Activated naive CD8-positive, alpha-beta T cell treated with anti-CD3 and anti-CD28 coated beads for 36 hours (primary cell): ENCODE measurements at regions not wholly inside any gene's neighbourhood (a gene's known extent, or its start where the extent isn't known, plus 50 kb on each side); places are given as distances from the start of the nearest gene placed in this dataset.

Experiments used
- DNase-seq: peaks from one replicate; pipeline ENCODE4 v3.0.0; 2021
- H3K27ac Mint-ChIP-seq: one replicate; pipeline ENCODE4 v1.8.0; 2022; ENCODE audit warnings: mild to moderate bottlenecking, moderate library complexity, mixed read lengths
- H3K27me3 Mint-ChIP-seq: one replicate; pipeline ENCODE4 v1.8.0; 2022; ENCODE audit warnings: mild to moderate bottlenecking, mixed read lengths
- H3K36me3 Mint-ChIP-seq: one replicate; pipeline ENCODE4 v1.8.0; 2021; ENCODE audit warnings: mild to moderate bottlenecking, mixed read lengths
- H3K4me1 Mint-ChIP-seq: one replicate; pipeline ENCODE4 v1.8.0; 2021; ENCODE audit warnings: mixed read lengths
- H3K4me3 Mint-ChIP-seq: one replicate; pipeline ENCODE4 v1.8.0; 2022; ENCODE audit warnings: mild to moderate bottlenecking, moderate library complexity, mixed read lengths
- H3K9me3 Mint-ChIP-seq: one replicate; pipeline ENCODE4 v1.8.0; 2022; ENCODE audit warnings: mixed read lengths

DNA sequence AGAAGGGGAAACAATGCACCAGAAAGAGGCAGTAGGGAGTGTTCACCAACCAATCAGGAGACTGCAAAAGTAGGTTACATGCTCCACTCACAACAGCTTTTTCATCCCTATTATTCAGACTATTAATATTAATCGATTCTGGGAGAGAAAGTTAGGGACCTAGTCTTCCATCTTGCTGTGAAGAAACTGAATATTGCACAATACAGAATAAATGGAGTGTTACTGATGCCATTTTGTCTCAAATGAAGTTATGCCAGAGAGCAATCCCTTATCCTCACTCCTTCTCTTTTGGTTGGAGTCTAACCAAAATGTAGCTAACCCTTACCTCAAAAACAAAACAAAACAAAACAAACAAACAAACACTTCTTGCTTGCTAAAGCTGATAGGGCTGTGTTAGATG is 1120.9 kb upstream of the GYPC start:
- Mint-ChIP-seq H3K4me1 (no peaks in the 10 kb centered on the region), H3K27me3 (no peaks in the 10 kb centered on the region), H3K36me3 (no peaks in the 10 kb centered on the region), H3K9me3 (peaks cover 1% of the 10 kb centered on the region), H3K27ac (no peak overlapping the region), H3K4me3 (no peak overlapping the region)
- no peak for DNase-seq

DNA sequence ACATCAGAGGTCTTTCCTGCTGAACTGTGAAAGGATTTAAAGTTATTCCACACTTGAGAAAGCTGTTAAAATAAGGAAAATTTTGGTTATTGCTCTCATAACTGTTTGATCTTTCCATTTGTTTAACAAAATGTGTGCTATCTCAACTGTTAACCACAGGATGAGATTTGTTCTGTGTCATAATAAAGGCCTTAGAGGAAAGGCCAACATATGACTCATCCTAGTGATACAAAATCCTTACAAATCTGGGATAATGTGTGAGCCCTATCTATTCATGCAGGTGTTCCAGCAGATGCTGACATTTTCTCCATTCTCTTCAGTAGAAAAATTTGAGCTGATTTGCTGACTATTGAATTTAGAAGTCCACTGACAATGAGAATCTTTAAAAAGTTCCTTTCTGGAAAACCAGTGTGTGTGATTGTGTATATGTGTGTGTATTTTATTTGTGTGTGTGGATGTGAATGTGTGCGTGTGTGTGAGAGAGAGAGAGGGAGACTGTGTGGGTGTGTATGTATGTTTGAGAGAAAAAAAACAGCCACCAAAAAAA is 1111.9 kb upstream of the GYPC start:
- DNase-seq: no peak
- no peaks in the 10 kb centered on the region for H3K36me3 Mint-ChIP-seq
- H3K4me1 Mint-ChIP-seq: no peaks in the 10 kb centered on the region
- no peaks in the 10 kb centered on the region for H3K27me3 Mint-ChIP-seq
- no peak overlapping the region for H3K4me3 Mint-ChIP-seq
- peaks cover 2% of the 10 kb centered on the region for H3K9me3 Mint-ChIP-seq
- no peak overlapping the region for H3K27ac Mint-ChIP-seq

DNA sequence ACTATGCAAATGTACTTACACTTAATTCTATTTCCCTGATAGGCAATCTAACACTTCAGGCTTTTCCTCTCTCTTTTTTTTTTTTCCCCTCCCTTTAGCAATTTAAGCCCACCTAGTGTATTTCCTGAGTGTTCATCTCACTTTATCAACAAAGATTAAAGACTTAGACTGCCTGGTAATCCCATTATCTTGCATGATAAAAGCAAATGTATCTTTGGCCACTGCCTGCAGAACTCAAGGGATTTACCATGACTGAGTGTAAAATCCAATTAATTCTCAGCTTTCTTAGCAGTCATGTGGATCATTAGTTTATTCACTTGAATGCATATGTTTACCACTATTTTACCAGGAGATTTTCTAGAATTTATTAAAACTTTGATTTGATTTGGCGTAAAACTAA is 1102.2 kb upstream of the GYPC start:
- H3K4me1 Mint-ChIP-seq: no peaks in the 10 kb centered on the region

DNA sequence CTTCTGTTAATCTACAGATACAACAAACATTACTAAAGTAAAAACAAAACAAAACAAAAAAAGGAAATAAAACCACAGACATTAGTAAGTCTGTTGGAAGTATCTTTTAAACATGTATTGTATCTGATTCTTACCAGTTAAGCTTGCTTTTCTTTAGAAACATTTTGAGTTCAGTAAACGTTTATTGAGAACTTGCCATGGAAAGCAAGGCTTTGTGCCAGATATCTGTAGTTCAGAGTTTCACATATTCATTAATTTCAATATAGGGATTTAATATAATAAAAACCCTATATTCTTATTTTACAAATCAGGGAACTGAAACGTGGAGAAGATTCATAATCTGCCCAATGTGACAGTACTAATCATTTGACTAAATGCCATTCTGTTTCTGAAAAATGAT is 1101.0 kb upstream of the GYPC start:
- no peaks in the 10 kb centered on the region for H3K4me1 Mint-ChIP-seq
- no peak for DNase-seq
- no peak overlapping the region for H3K4me3 Mint-ChIP-seq
- H3K27ac Mint-ChIP-seq: no peak overlapping the region
- no peaks in the 10 kb centered on the region for H3K36me3 Mint-ChIP-seq
- H3K9me3 Mint-ChIP-seq: peaks cover 3% of the 10 kb centered on the region
- no peaks in the 10 kb centered on the region for H3K27me3 Mint-ChIP-seq

More for the DNA sequence above, 1102.2 kb upstream of the GYPC start:
- no peak overlapping the region for H3K27ac Mint-ChIP-seq
- H3K27me3 Mint-ChIP-seq: no peaks in the 10 kb centered on the region
- H3K4me3 Mint-ChIP-seq: no peak overlapping the region
- DNase-seq: no peak
- peaks cover 3% of the 10 kb centered on the region for H3K9me3 Mint-ChIP-seq
- H3K36me3 Mint-ChIP-seq: no peaks in the 10 kb centered on the region

DNA sequence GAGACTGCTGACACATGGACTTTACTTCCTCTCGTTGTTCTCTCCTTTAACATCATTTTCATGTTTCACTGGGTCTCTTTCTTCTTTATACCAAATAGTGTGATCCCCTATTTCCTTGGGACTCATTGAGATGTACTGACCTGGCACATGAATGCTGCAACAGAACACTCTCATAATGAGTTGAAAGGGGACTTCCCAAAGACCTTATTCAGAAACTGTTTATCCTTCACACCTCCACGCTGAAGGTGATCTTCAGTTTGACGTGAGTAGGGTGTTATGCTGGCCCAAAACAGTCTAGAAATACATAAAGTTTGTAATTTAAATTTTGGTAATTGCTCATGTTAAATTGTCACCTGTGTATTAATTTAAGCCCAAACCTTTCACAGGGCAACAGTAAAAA is 1096.8 kb upstream of the GYPC start:
- Mint-ChIP-seq H3K4me3 (no peak overlapping the region), H3K36me3 (no peaks in the 10 kb centered on the region), H3K27me3 (no peaks in the 10 kb centered on the region), H3K4me1 (no peaks in the 10 kb centered on the region), H3K27ac (no peak overlapping the region), H3K9me3 (peaks cover 3% of the 10 kb centered on the region)
- DNase-seq: no peak

DNA sequence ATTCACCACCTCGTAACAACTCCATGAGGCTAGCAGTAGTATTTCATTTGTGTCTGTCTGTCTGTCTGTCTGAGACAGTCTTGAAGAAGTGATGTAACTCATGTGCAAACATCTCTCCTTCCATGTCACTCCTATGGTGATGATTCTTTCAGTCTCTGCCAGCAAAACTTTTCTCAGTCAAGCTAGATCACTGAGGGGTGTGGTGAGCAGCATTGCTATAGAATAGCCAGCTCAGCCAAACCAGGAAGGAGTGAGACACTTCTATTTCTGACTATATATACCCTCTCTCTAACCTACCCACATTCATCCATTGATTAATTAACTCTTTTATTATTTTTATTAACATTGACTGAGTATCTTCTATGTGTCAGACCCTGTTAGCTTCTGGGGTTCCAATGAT is 1095.1 kb upstream of the GYPC start:
- peaks cover 3% of the 10 kb centered on the region for H3K9me3 Mint-ChIP-seq
- no peak overlapping the region for H3K27ac Mint-ChIP-seq
- H3K27me3 Mint-ChIP-seq: no peaks in the 10 kb centered on the region
- H3K4me1 Mint-ChIP-seq: no peaks in the 10 kb centered on the region
- no peak for DNase-seq
- no peaks in the 10 kb centered on the region for H3K36me3 Mint-ChIP-seq
- H3K4me3 Mint-ChIP-seq: no peak overlapping the region

DNA sequence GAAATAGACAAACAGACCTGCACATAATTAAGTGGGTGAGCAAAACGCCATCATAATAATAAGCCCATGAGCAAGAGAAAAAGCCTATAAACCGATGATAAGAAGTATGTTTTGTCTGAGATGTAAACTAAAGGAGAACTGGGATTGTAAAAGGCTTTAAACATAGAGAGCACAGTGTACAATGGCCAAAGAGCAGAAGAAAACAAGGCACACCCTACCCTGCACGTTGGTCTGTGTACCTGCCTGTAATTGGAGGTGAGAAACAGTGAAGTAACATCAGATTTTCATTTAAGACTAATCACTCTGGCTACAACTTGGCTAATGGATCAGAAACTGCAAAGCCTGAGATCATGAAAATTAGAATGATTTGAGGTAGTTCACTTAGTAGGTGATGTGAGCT is 1094.7 kb upstream of the GYPC start:
- no peaks in the 10 kb centered on the region for H3K4me1 Mint-ChIP-seq
- no peaks in the 10 kb centered on the region for H3K27me3 Mint-ChIP-seq
- no peak overlapping the region for H3K27ac Mint-ChIP-seq
- peaks cover 5% of the 10 kb centered on the region for H3K9me3 Mint-ChIP-seq
- H3K4me3 Mint-ChIP-seq: no peak overlapping the region
- no peaks in the 10 kb centered on the region for H3K36me3 Mint-ChIP-seq
- DNase-seq: no peak

DNA sequence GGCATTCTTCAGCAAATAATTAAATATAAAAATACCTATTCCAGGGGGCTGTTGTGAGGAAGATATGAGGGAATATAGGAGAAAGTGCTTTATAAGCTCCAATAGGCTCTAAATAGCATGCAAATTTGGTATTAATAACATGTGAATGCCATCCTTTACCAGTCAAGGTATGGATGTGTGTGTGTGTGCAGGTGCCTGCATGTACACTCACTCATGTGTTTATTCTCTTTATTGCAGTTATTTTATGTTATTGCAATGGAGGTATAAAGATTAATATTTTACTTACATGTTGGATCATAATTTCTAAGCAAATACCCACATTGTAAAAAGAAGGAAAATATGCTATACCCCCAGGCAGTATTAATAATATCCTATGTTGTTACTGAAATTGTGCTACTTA is 1093.0 kb upstream of the GYPC start:
- no peaks in the 10 kb centered on the region for H3K27me3 Mint-ChIP-seq
- H3K36me3 Mint-ChIP-seq: no peaks in the 10 kb centered on the region
- H3K4me3 Mint-ChIP-seq: no peak overlapping the region
- no peaks in the 10 kb centered on the region for H3K4me1 Mint-ChIP-seq
- H3K9me3 Mint-ChIP-seq: peaks cover 4% of the 10 kb centered on the region
- no peak overlapping the region for H3K27ac Mint-ChIP-seq
- no peak for DNase-seq

DNA sequence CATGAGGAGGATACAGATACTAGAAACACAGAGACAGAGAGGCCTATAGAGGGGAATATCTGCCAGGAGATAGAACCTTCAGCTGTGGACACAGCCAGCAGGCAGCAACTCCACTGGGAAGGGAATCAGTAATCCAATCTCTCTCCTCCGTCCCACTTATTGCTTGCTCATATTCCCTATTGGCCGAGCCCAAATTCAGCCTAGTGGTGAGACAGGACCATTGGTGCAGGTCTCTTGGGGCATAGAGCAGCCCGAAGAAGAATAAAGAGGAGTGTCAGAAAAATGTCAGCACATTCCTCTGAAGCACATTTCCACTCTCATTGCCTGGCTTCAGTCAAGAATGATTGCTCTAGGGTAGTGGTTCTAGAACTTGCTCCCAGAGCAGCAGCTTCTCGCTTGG is 1091.5 kb upstream of the GYPC start:
- Mint-ChIP-seq H3K27ac (no peak overlapping the region), H3K4me3 (no peak overlapping the region), H3K36me3 (no peaks in the 10 kb centered on the region), H3K27me3 (no peaks in the 10 kb centered on the region), H3K9me3 (peaks cover 2% of the 10 kb centered on the region), H3K4me1 (no peaks in the 10 kb centered on the region)
- DNase-seq: no peak

DNA sequence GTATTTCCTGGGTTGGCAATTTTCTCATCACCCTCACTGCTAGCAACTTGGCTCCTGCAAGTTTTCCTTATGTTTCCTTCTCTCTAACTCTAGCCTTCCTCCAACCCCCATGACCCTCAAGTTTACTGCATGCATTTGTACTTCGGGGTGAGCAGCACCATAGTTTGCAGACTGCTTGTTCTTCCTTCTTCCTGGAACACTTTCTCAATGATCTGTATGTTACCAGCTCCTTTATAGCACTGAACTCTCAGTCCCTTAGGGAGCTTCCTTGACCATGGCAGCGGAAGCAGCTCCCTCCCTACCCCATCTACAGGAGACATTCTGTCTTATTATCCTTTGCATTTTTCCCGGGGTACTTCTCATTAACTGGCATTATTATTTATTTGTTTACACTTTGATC is 1089.5 kb upstream of the GYPC start:
- Mint-ChIP-seq H3K4me3 (no peak overlapping the region), H3K9me3 (peaks cover 4% of the 10 kb centered on the region), H3K27me3 (no peaks in the 10 kb centered on the region), H3K27ac (no peak overlapping the region), H3K36me3 (no peaks in the 10 kb centered on the region), H3K4me1 (no peaks in the 10 kb centered on the region)
- no peak for DNase-seq

DNA sequence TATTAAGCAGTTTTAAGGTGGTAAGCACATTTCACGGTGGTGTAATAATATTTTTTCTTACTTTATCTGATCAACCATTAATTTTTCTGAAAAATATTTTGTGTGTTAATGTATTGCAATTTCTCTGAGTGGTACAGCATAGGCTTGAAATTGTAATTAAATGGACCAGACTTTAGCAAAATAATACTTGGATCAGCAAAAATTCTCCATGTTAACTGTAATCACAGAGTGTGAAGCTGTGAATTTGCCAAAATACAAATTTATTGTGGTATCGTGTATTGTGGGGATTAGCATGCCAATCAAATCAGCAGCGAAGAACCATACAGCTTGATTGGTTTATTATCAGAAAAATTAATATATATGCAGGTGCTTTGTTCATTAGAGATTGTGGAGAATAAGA is 1088.9 kb upstream of the GYPC start:
- no peak overlapping the region for H3K27ac Mint-ChIP-seq
- H3K4me3 Mint-ChIP-seq: no peak overlapping the region
- no peaks in the 10 kb centered on the region for H3K4me1 Mint-ChIP-seq
- no peak for DNase-seq
- H3K27me3 Mint-ChIP-seq: no peaks in the 10 kb centered on the region
- H3K36me3 Mint-ChIP-seq: no peaks in the 10 kb centered on the region
- H3K9me3 Mint-ChIP-seq: peaks cover 4% of the 10 kb centered on the region

DNA sequence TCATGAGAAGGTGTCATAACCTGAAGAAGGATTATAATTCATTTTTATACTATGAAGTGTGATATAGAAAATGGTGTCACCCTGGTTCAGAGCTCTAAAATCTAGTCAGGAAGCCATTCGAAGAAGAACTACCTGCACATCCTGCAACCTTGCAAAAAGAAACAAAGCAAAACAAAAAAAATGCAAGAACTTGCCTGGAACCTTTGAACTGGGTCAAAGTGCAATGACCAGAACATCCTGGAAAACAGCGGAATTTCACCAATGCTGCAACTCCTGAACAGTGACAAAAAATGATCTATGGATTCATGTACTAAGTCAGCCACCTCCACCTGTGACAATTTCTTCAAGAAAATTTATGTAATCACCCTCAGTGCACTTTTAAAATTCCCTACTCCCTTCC is 1083.3 kb upstream of the GYPC start:
- no peaks in the 10 kb centered on the region for H3K36me3 Mint-ChIP-seq
- peaks cover 2% of the 10 kb centered on the region for H3K9me3 Mint-ChIP-seq
- no peaks in the 10 kb centered on the region for H3K4me1 Mint-ChIP-seq
- DNase-seq: no peak
- H3K27me3 Mint-ChIP-seq: no peaks in the 10 kb centered on the region
- no peak overlapping the region for H3K4me3 Mint-ChIP-seq
- no peak overlapping the region for H3K27ac Mint-ChIP-seq

DNA sequence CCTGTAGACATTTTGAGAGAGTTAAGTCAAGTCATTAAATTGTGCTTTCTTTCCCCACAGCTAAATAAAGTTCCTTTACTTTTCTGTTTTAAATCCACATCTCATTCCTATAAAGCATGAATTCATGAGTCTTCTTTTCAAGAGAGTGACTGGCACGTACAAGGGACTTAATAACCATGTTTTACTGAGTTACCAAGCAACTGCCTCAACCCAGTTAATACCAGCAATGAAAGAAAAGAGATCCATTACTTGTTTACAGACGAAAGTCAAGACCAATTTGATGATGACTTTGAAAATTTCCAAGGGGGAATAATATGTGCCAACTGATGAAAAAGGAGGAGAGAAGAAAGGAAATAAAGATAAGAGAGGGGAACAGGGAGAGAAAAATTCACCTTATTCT is 1082.5 kb upstream of the GYPC start:
- no peaks in the 10 kb centered on the region for H3K4me1 Mint-ChIP-seq
- H3K9me3 Mint-ChIP-seq: peaks cover 2% of the 10 kb centered on the region
- H3K4me3 Mint-ChIP-seq: no peak overlapping the region
- H3K27me3 Mint-ChIP-seq: no peaks in the 10 kb centered on the region
- no peak for DNase-seq
- H3K27ac Mint-ChIP-seq: no peak overlapping the region
- H3K36me3 Mint-ChIP-seq: no peaks in the 10 kb centered on the region

DNA sequence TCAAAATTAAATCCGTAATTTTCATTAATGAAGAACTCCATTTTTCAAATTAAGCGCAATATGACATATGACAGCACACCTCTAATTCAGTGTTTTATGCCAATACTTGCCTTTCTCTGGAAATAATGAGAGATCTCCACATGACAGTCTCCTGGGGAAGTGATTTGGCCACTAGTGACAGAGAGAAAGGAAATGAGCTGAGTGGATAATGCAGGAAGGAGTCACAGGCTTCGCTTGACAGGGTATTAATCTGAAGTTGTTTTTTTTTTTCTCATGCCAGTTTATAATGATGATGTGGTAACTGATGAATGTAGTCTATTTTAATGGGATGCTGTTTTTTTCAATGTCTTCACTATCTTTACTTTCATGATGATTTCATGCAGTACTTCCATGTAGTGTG is 1079.4 kb upstream of the GYPC start:
- DNase-seq: no peak
- Mint-ChIP-seq H3K4me1 (no peaks in the 10 kb centered on the region), H3K4me3 (no peak overlapping the region), H3K9me3 (peaks cover 1% of the 10 kb centered on the region), H3K27me3 (no peaks in the 10 kb centered on the region), H3K36me3 (no peaks in the 10 kb centered on the region), H3K27ac (no peak overlapping the region)

DNA sequence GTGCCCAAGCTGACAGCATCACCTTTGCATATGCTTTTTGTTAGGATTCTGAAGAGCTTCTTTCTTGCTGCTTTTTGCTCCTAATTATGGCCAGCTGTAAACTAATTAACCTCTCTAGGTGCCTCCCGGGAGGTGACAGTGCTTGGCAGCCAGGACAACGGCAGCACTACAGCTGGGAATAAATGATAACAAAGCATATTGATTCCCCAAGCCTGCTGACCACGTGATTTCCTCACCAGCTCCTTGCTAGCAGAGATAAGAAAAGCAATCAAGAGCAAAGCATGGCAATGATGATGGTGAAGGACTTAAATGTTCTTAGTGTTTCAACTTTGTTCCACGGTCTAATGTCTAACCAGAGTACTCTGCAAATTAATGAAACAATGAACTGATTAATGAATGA is 1074.4 kb upstream of the GYPC start:
- H3K4me3 Mint-ChIP-seq: no peak overlapping the region
- H3K27ac Mint-ChIP-seq: no peak overlapping the region
- no peaks in the 10 kb centered on the region for H3K36me3 Mint-ChIP-seq
- no peak for DNase-seq
- no peaks in the 10 kb centered on the region for H3K4me1 Mint-ChIP-seq
- peaks cover 1% of the 10 kb centered on the region for H3K9me3 Mint-ChIP-seq
- no peaks in the 10 kb centered on the region for H3K27me3 Mint-ChIP-seq

DNA sequence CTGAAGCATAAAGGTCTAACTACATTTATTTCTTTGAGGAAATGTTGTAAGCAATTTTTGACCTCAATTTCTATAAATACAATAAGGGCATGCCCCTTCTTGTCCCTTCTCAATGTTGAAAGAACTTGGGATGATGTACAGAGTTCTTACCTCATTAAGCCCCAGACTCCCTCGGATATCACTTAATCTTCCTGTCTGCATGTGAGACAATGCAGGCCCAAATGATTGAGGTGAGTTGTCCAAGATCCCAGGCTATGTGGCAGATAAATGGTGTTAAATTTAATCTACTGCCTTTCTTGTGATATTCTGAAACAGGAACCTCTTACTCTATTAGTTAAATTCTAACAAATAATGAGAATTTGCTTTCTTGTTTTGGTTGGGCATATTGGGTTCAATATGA is 1073.4 kb upstream of the GYPC start:
- no peaks in the 10 kb centered on the region for H3K4me1 Mint-ChIP-seq
- no peak for DNase-seq
- H3K9me3 Mint-ChIP-seq: peaks cover 1% of the 10 kb centered on the region
- no peaks in the 10 kb centered on the region for H3K36me3 Mint-ChIP-seq
- no peak overlapping the region for H3K27ac Mint-ChIP-seq
- no peaks in the 10 kb centered on the region for H3K27me3 Mint-ChIP-seq
- no peak overlapping the region for H3K4me3 Mint-ChIP-seq

DNA sequence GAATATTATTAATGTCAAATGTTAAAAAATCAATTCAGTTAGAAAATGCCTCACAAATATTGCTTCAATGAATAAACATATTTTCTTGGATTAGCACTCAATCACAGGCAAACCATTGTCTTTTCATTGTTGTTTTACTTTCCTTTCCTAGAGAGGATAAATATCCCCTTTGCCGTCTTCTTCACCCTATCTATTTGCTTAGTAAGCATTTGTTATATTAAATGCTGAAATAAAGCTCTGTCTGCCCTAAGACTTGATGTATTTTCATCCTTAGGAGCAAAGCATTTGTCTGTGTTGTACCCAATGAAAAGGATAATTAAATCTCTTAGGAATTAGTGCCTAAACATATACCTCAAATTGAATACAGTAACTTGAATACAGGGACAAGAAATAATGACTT is 1071.2 kb upstream of the GYPC start:
- H3K27ac Mint-ChIP-seq: no peak overlapping the region
- no peak overlapping the region for H3K4me3 Mint-ChIP-seq
- peaks cover 5% of the 10 kb centered on the region for H3K9me3 Mint-ChIP-seq
- no peaks in the 10 kb centered on the region for H3K4me1 Mint-ChIP-seq
- DNase-seq: no peak
- no peaks in the 10 kb centered on the region for H3K36me3 Mint-ChIP-seq
- H3K27me3 Mint-ChIP-seq: no peaks in the 10 kb centered on the region
